CD4-positive, alpha-beta T cell treated with Interleukin-6 for 4 hours (primary cell): ENCODE measurements at regions not wholly inside any gene's neighbourhood (a gene's known extent, or its start where the extent isn't known, plus 50 kb on each side); places are given as distances from the start of the nearest gene placed in this dataset.
"Not testable (repeated sequence)": the region's sequence is repeated elsewhere in the genome, so short reads cannot be mapped to it uniquely, and the experiment has no call there.

Experiments used
- DNase-seq: peaks from one replicate; pipeline ENCODE4 v3.0.0-alpha.2; 2020; ENCODE audit warnings: mixed read lengths

DNA sequence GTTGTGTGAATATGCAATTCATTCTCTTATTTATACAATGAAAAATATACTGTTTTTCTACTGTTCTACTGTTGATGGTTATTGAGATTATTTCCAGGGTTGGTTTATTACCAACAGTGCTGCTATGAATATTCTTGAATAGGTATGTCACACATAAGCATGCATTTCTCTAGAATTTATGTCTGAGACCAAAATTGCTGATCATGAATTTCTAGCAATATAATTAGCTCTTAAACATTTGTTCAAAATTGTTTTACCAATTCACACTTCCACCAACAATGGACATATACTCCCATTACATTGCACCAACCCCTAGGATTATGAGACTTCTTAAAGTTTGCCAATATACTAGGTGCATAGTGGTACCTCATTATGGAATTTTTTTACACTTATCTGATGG, 164.1 kb upstream of the KCNQ5 start:
- DNase-seq, result no peak

DNA sequence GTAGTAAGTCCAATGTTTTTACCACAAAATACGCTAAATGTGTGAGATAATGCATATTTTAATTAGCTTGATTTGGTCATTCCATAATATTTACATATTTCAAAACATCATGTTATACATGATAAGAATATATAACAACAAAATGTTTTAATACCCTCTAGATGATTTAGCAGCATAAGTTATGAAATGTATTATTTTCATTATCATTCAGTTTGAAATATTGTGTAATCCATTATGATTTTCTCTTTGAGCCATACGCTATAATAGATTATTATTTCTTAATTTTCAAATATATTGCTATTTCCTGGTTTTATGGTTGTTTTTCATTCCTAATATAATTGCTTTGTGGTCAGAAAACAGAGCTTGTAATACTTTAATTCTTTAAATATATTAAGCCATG, 163.3 kb upstream of the KCNQ5 start:
- no peak for DNase-seq

DNA sequence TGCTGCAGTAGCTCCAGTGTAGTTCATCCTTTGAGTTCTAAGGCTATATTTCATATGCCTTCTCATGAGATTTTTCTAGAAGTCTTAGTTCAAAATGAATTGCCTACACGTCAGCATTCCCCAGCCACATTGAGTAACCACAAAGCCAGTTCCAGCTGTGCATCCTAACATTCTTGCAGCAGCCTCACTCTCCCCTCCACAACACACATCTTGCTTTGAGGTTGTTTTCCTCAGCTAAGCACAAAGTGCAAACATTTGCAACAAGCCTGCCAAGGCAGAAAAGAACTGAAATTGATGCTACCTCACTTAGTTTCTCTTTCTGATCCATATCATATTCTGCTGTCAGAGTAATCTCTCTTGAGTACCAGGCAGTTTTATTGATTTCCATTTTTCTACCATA, 160.7 kb upstream of the KCNQ5 start:
- no peak for DNase-seq

DNA sequence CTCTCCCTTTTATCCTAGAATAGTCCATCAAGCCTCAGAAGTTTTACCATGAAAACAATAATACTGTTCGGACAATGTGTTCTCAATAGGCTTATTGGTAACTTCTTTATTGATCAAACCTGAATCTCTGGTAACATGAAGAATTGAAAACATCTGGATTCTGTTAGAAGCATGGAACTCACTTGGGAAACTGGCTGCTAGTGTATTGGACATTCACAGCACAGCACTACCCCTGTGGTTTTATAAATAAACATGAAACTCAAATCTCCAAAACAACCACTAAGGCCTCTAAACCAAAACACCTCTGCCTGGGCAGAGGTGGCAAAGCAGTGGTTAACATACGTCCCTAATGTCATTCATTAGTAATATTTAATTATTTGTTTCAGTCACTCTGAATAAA, 157.6 kb upstream of the KCNQ5 start:
- no peak for DNase-seq

DNA sequence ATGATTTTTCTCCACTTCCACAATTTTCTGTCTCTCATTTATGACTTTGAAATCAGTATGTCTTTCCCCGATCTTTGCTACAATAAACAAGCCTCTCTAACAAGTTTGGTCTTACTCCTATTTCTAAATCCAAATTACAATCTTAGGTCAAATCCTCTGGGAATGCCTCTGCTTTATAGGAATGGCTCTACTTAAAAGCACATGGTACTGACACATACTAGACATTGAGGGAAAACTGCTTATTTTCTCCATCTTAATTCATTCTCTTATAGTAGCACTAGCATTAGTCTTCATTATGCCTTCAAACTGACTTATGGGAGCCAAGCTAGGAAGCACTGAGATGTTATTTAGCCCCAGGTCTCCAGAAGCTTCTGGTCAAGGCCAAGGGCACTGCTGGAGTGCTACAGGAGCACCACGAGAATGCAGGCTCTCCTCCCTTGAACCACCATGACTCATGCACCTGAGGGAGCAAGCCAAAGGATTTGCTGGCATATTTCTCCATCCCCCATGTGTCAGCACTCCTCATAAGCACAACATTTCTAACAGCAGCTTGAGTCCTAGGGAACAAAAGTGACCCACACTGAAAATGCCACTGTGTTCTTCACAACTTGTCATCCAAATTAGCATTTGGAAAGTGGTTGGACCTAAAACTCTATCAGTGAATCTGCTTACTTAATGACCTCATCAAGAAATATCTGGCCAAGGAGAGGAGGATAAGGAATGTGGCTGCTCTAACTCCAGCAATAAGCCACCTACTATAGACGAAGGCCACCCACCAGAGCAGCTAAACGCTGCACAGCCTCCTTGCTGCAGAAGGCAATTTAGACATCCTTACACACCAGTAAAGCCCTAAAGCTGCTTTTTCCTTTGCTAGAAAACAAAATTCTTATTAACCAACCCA, 156.8 kb upstream of the KCNQ5 start:
- no peak for DNase-seq

DNA sequence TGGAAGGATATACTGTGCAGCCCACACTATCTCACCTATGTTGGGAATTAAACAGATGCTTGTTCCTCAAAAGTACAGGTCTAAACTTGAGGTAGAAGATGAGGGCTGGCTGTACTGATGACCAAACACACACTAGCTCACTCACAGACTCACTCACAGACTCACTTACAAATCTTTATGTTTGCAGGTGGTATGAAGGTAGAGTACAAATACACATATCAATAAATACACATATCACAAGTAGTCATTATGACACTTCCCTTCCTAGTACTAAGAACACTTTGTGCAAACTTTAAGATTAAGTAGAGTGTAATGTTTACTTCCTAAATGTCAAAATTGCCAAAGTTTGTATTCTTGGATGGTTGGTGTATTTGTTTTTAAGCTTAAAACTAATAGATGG, 155.4 kb upstream of the KCNQ5 start:
- DNase-seq, result no peak

DNA sequence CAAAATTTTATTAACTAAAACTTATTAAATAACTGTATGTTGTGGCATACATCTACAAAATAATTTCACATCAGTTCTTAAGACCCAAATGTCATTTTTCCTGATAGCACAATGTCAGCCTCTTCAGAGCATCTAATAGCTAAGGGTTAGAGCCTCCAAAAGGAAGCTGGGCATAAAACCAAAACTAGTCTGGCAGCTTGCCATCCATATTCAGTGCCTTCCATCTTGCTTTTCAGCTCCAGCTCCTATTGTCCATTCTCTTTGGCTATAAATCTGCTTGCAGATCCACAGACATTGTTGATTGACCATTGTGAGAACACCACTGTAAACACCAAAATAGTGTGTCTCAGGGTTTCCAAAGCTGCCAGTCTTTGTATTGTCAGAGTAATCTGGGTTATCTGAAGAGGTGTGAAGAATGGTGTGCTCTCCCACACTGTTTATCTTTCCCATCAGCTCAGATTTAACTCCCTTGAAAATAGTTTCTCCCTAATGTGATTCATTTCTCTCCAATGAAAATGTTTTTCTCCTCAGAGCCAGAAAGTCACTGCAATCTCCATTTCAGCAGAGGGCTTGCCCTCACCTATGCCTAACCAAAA, 154.8 kb upstream of the KCNQ5 start:
- DNase-seq, result no peak

DNA sequence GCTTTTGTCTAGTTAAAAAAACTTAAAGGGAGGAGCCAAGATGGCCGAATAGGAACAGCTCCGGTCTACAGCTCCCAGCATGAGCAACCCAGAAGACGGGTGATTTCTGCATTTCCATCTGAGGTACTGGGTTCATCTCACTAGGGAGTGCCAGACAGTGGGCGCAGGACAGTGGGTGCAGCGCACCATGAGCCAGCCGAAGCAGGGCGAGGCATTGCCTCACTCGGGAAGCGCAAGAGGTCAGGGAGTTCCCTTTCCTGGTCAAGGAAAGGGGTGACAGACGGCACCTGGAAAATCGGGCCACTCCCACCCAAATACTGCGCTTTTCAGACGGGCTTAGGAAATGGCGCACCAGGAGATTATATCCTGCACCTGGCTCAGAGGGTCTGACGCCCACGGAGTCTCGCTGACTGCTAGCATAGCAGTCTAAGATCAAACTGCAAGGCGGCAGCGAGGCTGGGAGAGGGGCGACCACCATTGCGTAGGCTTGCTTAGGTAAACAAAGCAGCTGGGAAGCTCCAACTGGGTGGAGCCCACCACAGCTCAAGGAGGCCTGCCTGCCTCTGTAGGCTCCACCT, 152.4 kb upstream of the KCNQ5 start:
- not testable (repeated sequence) for DNase-seq

DNA sequence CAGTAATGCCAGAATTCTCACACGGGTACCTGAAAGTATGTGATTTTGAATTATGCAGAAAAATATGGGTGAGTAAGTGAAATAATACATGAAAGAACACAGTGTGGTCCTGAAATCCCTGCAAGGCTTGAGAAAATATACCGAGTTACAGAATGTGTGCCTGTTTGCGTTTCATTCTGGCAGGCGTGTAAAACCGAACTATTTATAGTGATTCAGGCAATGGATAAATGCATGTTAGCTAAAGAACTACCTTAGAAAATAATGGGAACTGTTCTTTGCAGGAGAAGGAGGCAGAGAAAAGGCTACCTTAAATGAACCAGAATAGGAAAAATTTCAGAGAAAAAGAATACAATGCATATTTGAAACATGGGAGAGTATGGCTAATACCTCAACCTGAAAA, 145.8 kb upstream of the KCNQ5 start:
- no peak for DNase-seq

DNA sequence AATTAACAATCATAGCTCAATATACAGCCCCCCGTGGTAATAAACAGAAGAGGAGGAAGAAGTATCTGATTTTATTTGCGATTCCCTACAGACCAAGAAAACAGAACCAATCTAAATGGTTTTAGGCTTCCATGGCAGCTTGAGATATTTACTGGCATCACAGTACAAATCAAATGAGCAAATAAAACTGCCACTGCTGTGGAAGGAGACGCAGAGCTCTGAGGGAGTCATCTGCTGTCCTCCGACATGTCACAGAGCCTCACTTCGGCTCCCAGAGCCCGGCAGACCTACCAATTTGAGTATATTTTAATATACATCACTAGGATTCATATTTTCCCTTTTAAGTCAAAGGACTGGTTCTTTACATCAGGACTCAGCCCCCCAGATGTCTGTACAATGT, 145.2 kb upstream of the KCNQ5 start:
- no peak for DNase-seq

DNA sequence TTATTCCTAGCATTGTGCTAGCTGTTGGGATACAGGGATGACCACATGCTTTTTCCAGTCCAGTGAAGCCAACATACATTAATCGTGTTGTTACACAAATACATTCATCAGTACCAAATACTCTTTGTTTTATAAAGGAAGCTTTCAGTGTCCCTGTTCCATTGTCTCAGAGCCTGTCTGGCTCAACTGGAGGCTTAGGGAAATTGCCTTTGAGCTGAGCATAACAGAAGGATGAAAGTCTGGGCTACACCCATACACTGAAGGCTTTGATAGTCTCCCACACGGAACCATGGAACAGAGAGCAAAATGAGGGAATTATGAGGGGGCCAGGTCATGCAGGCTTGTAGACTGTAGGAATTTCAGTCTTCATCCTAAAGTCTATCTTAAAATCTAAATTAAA, 126.4 kb upstream of the KCNQ5 start:
- DNase-seq, result no peak

DNA sequence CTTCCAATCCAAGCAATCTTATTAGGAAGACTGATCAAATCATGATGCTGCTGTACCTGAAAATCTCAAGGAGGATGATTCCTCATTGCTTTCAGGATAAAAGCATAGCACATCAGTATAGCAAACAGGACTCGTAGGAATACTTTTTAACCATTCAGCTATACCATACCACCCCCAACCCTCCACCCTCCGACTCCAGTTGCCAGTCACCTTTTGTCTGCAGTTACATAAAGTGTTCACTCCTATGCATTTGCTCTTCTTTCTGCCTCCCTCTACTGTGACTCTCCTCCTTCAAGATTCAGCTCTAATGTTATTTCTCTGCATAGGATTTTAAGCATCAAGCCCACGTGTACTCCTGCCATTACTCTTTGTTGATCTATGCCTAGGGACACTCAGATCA, 124.7 kb upstream of the KCNQ5 start:
- no peak for DNase-seq

DNA sequence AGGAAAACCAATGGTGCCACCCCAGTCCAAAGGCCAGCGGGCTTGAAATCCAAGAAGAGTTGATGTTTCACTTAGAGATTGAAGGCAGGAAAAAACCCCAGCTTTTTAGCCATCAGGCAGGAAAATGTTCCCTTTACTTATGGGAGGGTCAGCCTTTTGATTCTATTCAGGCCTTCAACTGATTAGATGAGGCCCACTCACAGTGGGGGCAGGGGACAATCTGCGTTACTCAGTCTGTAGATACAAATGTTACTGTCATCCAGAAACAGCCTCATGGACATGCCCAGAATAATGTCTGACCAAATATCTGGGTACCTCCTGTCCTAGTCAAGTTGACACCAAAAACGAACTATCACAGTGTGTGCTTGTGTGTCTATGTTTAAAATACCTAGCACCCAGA, 121.2 kb upstream of the KCNQ5 start:
- no peak for DNase-seq

DNA sequence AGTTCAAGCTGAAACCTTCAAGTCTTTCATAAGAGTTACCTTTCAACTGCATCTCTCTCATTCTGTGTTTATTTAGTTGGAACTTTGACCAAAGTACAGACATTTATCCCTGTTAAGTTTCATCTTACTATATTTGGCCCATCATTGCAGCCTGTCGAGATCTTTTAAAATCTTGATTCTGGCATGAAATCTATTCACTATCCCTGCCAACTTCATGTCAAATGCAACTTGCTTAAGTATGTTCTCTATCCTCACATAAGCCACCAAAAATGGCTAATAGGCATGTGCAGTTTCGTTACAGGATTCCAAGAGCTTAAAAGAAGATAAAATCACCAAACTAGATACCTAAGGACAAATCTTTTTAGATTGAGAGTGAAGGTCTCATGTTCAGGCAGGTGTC, 117.5 kb upstream of the KCNQ5 start:
- no peak for DNase-seq

DNA sequence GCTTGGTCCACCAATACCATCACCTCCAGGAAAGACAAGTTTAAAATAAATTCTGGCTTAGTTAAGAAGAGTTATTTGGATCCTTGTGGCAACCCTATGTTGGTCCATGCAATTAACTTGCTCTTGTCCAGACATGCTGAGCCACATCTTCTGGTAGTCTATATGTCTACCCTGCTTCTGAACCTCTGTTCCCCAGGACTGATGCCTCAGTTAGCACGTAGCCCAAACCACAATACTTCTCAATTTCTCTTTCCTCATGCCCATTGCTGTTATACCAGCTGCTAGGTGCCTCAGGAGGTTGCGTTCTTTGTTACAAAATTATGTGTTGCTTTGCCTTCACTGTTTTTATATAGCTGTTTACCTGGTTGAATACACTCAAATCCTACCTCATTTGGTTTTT, 116.4 kb upstream of the KCNQ5 start:
- DNase-seq, result no peak

DNA sequence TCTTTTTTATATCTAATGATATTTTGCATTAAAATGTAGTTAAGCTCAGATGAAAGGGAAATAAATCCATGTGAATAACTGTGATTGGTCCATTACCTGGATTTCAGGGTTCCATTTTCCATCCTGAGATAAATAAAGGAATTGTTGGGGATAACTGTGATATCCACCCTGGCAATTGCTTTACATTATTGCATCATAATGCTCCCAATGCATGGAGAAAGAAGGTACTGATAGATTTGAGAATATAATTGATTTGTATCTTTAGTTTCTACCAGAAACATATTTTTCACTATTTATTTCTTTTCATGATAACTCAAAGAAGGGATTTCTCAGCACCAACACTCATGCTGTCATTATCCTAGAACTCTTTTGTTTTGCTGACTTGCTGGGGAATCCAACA, 102.0 kb upstream of the KCNQ5 start:
- no peak for DNase-seq

DNA sequence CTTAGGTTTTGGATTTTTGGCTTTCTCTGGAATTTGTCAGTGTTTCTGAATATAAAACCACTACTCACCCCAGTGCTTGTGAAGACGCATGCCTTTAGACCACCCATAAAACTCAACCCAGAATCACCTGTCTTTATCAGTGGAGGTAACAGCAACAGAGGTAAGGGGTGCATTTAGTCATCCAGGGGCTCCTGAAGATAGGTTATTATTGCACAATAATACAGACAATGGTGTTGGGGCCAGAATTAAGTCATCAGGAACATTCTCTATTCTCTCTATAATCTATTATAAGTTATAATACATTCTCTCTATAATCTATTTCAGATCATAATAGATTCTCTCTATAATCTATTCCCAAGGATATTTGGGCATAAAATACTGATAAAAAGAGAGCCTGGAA, 100.2 kb upstream of the KCNQ5 start:
- DNase-seq, result no peak

DNA sequence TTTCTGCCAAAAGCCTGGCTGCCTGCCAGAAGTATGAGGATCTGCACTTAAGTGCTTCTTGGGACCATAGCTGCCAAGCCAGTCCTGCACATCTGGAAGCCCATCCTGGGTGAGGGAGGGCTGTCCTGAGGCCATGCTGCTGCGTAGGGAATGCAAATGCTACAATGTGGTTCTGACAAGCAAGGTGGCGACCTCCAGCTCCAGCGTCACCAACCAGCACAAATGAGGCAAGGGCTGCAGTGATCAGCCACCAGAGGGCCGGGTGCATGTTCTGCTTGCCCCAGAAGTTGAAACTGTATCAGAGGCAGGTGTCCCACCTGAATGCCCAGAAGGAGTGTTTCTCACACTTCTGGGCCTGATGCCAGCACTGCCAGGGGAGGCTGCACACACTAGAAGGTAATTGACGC, 99.1 kb upstream of the KCNQ5 start:
- DNase-seq, result peak; percentile 36

DNA sequence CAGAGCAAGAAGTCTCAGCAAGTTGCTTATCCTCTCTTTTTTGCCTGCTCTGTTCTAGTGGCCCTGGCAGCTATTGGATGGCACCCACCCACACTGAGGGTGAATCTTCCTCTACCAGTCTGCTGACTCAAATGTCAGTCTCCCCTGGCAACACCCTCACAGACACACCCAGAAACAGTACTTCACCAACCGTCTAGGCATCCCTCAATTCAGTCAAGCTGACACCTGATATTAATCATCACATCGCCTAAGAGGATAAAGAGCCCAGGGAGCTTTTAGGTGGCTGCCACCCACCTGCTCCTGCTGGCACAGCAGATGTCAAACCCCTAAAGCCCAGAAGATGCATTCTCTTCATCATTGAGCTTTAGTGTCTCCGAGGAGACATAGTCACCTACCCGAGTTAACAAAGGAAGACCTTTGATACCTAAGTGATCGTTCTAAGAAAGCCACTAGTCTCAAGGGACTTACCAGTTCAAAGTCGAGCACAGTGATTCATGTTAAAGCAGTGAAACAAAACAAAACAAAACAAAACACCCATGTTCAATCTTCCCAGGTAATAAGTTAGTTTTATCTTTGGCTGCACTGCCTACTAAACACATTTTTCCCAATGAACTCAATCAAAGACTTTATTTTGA, 97.7 kb upstream of the KCNQ5 start:
- DNase-seq, result no peak

DNA sequence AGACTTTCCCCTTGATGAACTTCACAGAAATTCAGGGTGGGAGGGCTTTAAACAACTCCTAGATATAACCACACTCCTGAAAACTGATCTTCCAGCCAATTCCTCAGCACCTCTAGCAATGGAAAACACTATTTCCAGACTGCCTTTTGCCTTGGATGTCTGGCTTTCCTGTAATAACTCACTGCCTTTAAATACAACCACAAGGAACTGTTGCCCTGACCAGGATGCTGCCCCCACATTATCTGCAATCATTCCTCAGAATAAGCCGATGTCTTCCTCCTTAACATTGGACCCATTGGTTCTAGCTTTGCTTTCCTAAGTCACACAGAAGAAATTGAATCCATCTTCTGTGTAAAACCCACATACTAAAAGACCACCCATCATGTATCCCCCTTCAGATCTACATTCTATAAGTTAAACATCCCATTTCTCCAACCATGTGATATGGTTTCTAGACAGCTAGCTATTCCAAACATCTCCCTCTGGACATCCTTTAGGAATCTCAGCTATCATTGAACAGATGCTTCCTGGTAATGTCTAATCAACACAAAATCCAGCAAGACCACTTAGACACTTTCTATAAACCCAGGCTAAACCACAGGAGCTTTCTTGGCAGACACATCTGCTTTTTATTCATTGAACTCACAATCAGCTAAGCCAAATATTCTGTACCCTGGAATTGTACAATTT, 95.9 kb upstream of the KCNQ5 start:
- DNase-seq, result no peak

DNA sequence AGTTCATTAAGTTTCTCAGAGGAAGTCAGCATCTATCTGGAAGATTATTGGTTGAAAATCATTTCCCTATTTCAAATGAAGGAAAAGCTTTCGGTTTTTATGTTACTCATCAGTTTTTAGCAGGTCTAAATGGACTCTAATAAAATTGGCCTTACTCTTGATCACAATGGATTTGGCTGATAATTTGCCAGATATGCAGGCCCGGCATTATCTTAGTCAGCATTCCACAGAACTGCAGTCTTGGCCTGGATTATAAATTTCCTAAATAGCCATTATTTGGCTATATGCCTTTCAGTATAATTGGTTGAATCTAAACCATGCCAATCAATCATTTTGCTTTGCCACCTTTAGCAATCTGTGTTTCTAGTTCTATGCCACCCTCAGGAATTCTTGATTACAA, 91.7 kb upstream of the KCNQ5 start:
- DNase-seq, result no peak

DNA sequence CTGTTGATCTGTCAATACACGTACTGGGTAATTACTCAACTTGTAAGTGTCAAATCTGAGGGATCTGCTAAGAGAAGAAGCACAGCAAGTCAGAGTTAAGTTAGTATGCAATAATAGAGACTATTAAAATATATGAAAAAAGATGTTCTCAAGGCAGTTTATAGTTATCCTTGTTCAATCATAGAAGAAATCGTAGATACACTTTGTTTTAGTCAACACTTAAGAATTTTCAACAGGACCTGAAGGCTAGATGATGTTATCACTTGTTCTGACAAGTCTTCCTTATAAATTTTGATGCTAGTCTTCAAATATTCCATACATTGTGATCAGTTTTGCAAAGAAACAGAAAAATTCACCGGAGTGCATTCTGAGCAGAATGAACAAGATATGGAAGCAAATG, 91.1 kb upstream of the KCNQ5 start:
- DNase-seq, result no peak

DNA sequence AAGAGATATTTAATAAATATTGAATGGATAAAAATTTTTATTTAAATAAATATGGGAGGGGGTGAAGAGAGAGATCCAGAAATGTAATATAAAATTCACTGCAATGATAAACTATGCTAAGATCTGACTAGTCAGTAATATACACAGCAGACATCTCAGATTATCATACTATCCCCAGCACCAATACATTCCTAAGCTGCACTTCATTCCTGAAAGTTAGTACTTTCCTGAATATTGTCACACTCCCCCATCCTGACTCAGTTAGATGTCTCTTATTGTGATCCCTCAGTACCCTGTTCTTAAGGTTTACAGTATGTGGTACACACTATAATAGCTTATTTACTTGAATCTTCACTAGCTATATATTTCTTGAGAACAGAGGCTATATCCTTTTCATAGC, 88.3 kb upstream of the KCNQ5 start:
- no peak for DNase-seq
